DOHH2 (cell line): ENCODE measurements at regions not wholly inside any gene's neighbourhood (a gene's known extent, or its start where the extent isn't known, plus 50 kb on each side); places are given as distances from the start of the nearest gene placed in this dataset.

ENCODE experiments used
- CTCF ChIP-seq: fragments of 200-600 bp; sonication (generic); IDR thresholded peaks from one replicate; pipeline ENCODE4 v1.5.1; 2014; ENCODE audit warnings: antibody characterized with exemption, mild to moderate bottlenecking, low read depth, low read length; ENCODE audit not compliant: poor library complexity, severe bottlenecking
- EZH2phosphoT487 ChIP-seq: fragments of 200-600 bp; sonication (generic); IDR thresholded peaks from 2 replicates; pipeline ENCODE4 v1.6.1; 2017; ENCODE audit warnings: borderline replicate concordance, mild to moderate bottlenecking, antibody characterized with exemption, low read length, moderate library complexity, mixed read lengths

GRCh38 chr12:126607867-126608266 is 1542.6 kb downstream of the AACS start:
- TF ChIP-seq CTCF (no peak), EZH2phosphoT487 (no peak)
